ENCODE measurements at regions not wholly inside any gene's neighbourhood (a gene's known extent, or its start where the extent isn't known, plus 50 kb on each side); places are given as distances from the start of the nearest gene placed in this dataset.
"Not testable (repeated sequence)": the region's sequence is repeated elsewhere in the genome, so short reads cannot be mapped to it uniquely, and the experiment has no call there.

GRCh38 chr1:81517987-81518386 is 282.7 kb upstream of the ADGRL2 start:
- DNase-seq = no peak

GRCh38 chr1:81513796-81514354 is 286.9 kb upstream of the ADGRL2 start:
- DNase-seq = no peak

GRCh38 chr1:81512252-81513003 is 288.3 kb upstream of the ADGRL2 start:
- no peak for DNase-seq

GRCh38 chr1:81511281-81511680 is 289.5 kb upstream of the ADGRL2 start:
- DNase-seq = no peak

- no peak for DNase-seq
Observed at GRCh38 chr1:81510701-81511100, 290.0 kb upstream of the ADGRL2 start.

- no peak for DNase-seq
Observed at GRCh38 chr1:81509594-81509993, 291.1 kb upstream of the ADGRL2 start.

GRCh38 chr1:81506699-81507098 is 294.0 kb upstream of the ADGRL2 start:
- DNase-seq = no peak

- no peak for DNase-seq
Observed at GRCh38 chr1:81505831-81506230, 294.9 kb upstream of the ADGRL2 start.

- DNase-seq = not testable (repeated sequence)
Observed at GRCh38 chr1:81504820-81505219, 295.9 kb upstream of the ADGRL2 start.

- not testable (repeated sequence) for DNase-seq
Observed at GRCh38 chr1:81502705-81503104, 298.0 kb upstream of the ADGRL2 start.

GRCh38 chr1:81501485-81501884 is 299.2 kb upstream of the ADGRL2 start:
- DNase-seq = not testable (repeated sequence)

GRCh38 chr1:81499487-81499886 is 301.2 kb upstream of the ADGRL2 start:
- DNase-seq = no peak

GRCh38 chr1:81498471-81499462 is 302.0 kb upstream of the ADGRL2 start:
- DNase-seq = peak; percentile 90

GRCh38 chr1:81496349-81496748 is 304.4 kb upstream of the ADGRL2 start:
- DNase-seq = no peak

GRCh38 chr1:81493102-81493869 is 307.4 kb upstream of the ADGRL2 start:
- DNase-seq = no peak

- no peak for DNase-seq
Observed at GRCh38 chr1:81492628-81493027, 308.1 kb upstream of the ADGRL2 start.

- DNase-seq = no peak
Observed at GRCh38 chr1:81490614-81491013, 310.1 kb upstream of the ADGRL2 start.

- no peak for DNase-seq
Observed at GRCh38 chr1:81489372-81489934, 311.3 kb upstream of the ADGRL2 start.

GRCh38 chr1:81484284-81484683 is 316.4 kb upstream of the ADGRL2 start:
- DNase-seq = peak; percentile 18

- no peak for DNase-seq
Observed at GRCh38 chr1:81478219-81478618, 322.5 kb upstream of the ADGRL2 start.

- no peak for DNase-seq
Observed at GRCh38 chr1:81477710-81478109, 323.0 kb upstream of the ADGRL2 start.

GRCh38 chr1:81472387-81472786 is 328.3 kb upstream of the ADGRL2 start:
- no peak for DNase-seq

Data from NCI-H345 (cell line).